SK-N-SH (cell line): ENCODE measurements at regions not wholly inside any gene's neighbourhood (a gene's known extent, or its start where the extent isn't known, plus 50 kb on each side); places are given as distances from the start of the nearest gene placed in this dataset.

Experiments
- CTCF ChIA-PET: fragments of 300-600, 350-600 bp; formaldehyde crosslinking; extraction: SDS; loops from one replicate; lab custom pipeline; 2021; lab: Yijun Ruan, JAX
- POLR2A ChIA-PET: fragments of 350-600 bp; sonication (Branson Sonifier 250); formaldehyde crosslinking; extraction: SDS; loops from one replicate; lab custom pipeline; 2020; ENCODE audit warnings: antibody characterized with exemption, inconsistent platforms; lab: Yijun Ruan, JAX
- DNase-seq: peaks from one replicate; pipeline ENCODE4 v3.0.0; 2012
- H2AFZ ChIP-seq: fragments of 200-600 bp; sonication (generic); 2 replicates; pipeline ENCODE4 v1.8.1; 2016; ENCODE audit warnings: antibody characterized with exemption, mild to moderate bottlenecking, low read depth
- H3F3A ChIP-seq: fragments of 200-600 bp; sonication (generic); replicated peaks from 2 replicates; pipeline ENCODE3; 2016; ENCODE audit warnings: antibody characterized with exemption, mild to moderate bottlenecking; ENCODE audit not compliant: insufficient read depth
- H3K27ac ChIP-seq, 2 experiments: fragments of 200-500 bp in 1 of 2; fragments of 200-600 bp in 1 of 2; sonication (Bioruptor generic) in 1 of 2; sonication (generic), shearing (Covaris generic) in 1 of 2; 2 replicates each; pipeline versions ENCODE4 v1.5.1 to v1.6.1; 2014 to 2016; ENCODE audit warnings: low read depth in 2 of 2, inconsistent platforms in 1 of 2, low read length in 1 of 2, mild to moderate bottlenecking in 1 of 2, mixed read lengths in 1 of 2
- H3K27me3 ChIP-seq: fragments of 200-600 bp; sonication (generic), shearing (Covaris generic); 2 replicates; pipeline ENCODE4 v1.6.1; 2016; ENCODE audit warnings: mixed run types; ENCODE audit not compliant: insufficient read depth
- H3K36me3 ChIP-seq, 2 experiments: fragments of 200-500 bp in 1 of 2; fragments of 200-600 bp in 1 of 2; sonication (Bioruptor generic) in 1 of 2; sonication (generic) in 1 of 2; replicated peaks in 1 of 2; 2 replicates each; pipeline versions ENCODE3 to v1.5.1; 2014 to 2016; ENCODE audit warnings: low read length in 1 of 2, mild to moderate bottlenecking in 1 of 2; ENCODE audit not compliant: insufficient read depth in 2 of 2, control insufficient read depth in 1 of 2
- H3K4me1 ChIP-seq, 2 experiments: fragments of 200-500 bp in 1 of 2; fragments of 200-600 bp in 1 of 2; sonication (Bioruptor generic) in 1 of 2; sonication (generic), shearing (Covaris generic) in 1 of 2; 2 replicates each; pipeline versions ENCODE4 v1.5.1 to v1.6.1; 2014 to 2016; ENCODE audit warnings: low read depth in 1 of 2, low read length in 1 of 2, mixed run types in 1 of 2; ENCODE audit not compliant: insufficient read depth in 2 of 2, control insufficient read depth in 1 of 2
- H3K4me2 ChIP-seq: fragments of 200-600 bp; sonication (generic), shearing (Covaris generic); 2 replicates; pipeline ENCODE4 v1.6.1; 2017; ENCODE audit warnings: mixed run types
- H3K4me3 ChIP-seq, 2 experiments: fragments of 200-500 bp in 1 of 2; fragments of 200-600 bp in 1 of 2; sonication (Bioruptor generic) in 1 of 2; sonication (generic), shearing (Covaris generic) in 1 of 2; 2 replicates each; pipeline versions ENCODE4 v1.5.1 to v1.8.1; 2014 to 2016; ENCODE audit warnings: low read depth in 2 of 2, inconsistent platforms in 1 of 2, low read length in 1 of 2, mild to moderate bottlenecking in 1 of 2, mixed read lengths in 1 of 2, moderate library complexity in 1 of 2
- H3K79me2 ChIP-seq: fragments of 200-600 bp; sonication (generic); 2 replicates; pipeline ENCODE4 v1.8.1; 2017; ENCODE audit warnings: mild to moderate bottlenecking; ENCODE audit not compliant: insufficient read depth
- H3K9ac ChIP-seq: fragments of 200-600 bp; sonication (generic); 2 replicates; pipeline ENCODE4 v1.6.1; 2017; ENCODE audit warnings: mixed run types
- H3K9me2 ChIP-seq: fragments of 200-600 bp; sonication (generic); 2 replicates; pipeline ENCODE4 v1.6.1; 2017; ENCODE audit warnings: mixed run types
- H3K9me3 ChIP-seq: fragments of 200-600 bp; sonication (generic); 2 replicates; pipeline ENCODE4 v1.6.1; 2017; ENCODE audit warnings: mixed run types, mild to moderate bottlenecking, moderate library complexity
- H4K20me1 ChIP-seq: fragments of 200-600 bp; sonication (generic); 2 replicates; pipeline ENCODE4 v1.6.1; 2017; ENCODE audit warnings: mild to moderate bottlenecking, mixed run types; ENCODE audit not compliant: insufficient read depth
- ELF1 ChIP-seq: IDR thresholded peaks from 2 replicates; pipeline ENCODE4 v1.4.0; 2012
- EP300 ChIP-seq, 2 experiments: IDR thresholded peaks; 2 replicates each; pipeline versions ENCODE4 v1.4.0 to v1.6.1; 2012; ENCODE audit warnings: borderline replicate concordance in 1 of 2, low read depth in 1 of 2, low read length in 1 of 2
- FOXM1 ChIP-seq: IDR thresholded peaks from 2 replicates; pipeline ENCODE4 v1.4.0; 2012; ENCODE audit warnings: low read depth, mild to moderate bottlenecking
- MEF2A ChIP-seq: IDR thresholded peaks from 2 replicates; pipeline ENCODE4 v1.4.0; 2012; ENCODE audit warnings: low read depth, borderline replicate concordance
- NFIC ChIP-seq: IDR thresholded peaks from 2 replicates; pipeline ENCODE4 v1.4.0; 2012; ENCODE audit warnings: borderline replicate concordance
- WGBS: methylation state at CpG from one replicate; pipeline ENCODE4 v1.1.6; 2017; ENCODE audit warnings: low lambda C conversion rate; 5-methylcytosine and 5-hydroxymethylcytosine counted together
- TF ChIP-seq, protein P1 (sequence below): IDR thresholded peaks from 2 replicates; pipeline ENCODE4 v1.6.1; 2012; ENCODE audit warnings: mild to moderate bottlenecking, low read depth, low read length, moderate library complexity
- TF ChIP-seq, protein P2 (sequence below): fragments of 150-350 bp; IDR thresholded peaks from 2 replicates; pipeline ENCODE4 v1.6.1; 2016; ENCODE audit warnings: mild to moderate bottlenecking, low read depth, low read length

DNA sequence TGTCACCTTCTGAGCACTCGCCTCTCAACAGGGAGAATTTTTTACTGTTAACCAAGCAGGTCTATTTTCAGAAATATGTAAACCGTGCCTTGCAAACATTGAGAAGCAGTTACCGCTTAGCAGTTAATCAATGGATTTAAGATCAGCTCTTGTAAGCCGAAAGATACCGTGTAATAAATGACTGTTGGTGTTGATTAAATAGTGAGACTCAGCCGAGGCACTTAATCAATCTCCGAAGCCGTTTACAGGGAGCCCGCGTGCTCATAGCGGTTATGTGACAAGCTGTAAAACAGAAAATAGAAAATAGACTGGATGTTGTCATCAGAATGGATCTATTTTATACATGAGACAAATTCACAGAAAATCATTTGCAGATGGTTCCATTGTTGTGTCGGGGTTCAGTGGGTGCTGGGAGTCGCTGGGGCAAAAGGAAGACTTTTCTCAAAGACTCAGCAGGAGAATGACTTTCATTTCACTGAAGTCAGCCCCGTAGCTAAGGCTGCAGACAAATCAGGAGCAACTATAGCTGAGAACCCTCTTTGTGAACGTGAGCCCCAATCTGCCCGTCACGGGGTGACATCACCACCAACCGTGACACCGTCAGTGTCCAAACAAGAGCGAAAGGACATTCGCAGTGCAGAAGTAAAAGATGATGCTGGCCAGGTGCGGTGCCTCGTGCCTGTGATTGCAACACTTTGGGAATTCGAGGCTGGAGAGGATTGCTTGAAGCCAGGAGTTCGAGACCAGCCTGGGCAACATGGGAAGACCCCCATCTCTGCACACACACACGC lies 275.3 kb downstream of the CRLF2 start:
- Histone ChIP-seq H3K79me2 (no peaks in the 10 kb centered on the region), H2AFZ (no peak overlapping the region), H3K36me3 (no peaks in the 10 kb centered on the region), H4K20me1 (no peaks in the 10 kb centered on the region), H3K27me3 (no peaks in the 10 kb centered on the region; the same call in 1 of the 2 replicates), H3K27ac (no peak overlapping the region), H3K9ac (no peak overlapping the region), H3F3A (no peaks in the 10 kb centered on the region), H3K4me3 (no peak overlapping the region), H3K4me2 (no peak overlapping the region), H3K9me3 (no peaks in the 10 kb centered on the region), H3K9me2 (no peaks in the 10 kb centered on the region), H3K4me1 (no peaks in the 10 kb centered on the region)
- TF ChIP-seq NFIC, result no peak
- no peak for TF ChIP-seq MEF2A
- no peak for TF ChIP-seq EP300 (IDR thresholded peaks at IDR 0.05; ENCODE audit: borderline replicate concordance in 1 of 2, low read depth in 1 of 2, low read length in 1 of 2)
- TF ChIP-seq, protein P1, sequence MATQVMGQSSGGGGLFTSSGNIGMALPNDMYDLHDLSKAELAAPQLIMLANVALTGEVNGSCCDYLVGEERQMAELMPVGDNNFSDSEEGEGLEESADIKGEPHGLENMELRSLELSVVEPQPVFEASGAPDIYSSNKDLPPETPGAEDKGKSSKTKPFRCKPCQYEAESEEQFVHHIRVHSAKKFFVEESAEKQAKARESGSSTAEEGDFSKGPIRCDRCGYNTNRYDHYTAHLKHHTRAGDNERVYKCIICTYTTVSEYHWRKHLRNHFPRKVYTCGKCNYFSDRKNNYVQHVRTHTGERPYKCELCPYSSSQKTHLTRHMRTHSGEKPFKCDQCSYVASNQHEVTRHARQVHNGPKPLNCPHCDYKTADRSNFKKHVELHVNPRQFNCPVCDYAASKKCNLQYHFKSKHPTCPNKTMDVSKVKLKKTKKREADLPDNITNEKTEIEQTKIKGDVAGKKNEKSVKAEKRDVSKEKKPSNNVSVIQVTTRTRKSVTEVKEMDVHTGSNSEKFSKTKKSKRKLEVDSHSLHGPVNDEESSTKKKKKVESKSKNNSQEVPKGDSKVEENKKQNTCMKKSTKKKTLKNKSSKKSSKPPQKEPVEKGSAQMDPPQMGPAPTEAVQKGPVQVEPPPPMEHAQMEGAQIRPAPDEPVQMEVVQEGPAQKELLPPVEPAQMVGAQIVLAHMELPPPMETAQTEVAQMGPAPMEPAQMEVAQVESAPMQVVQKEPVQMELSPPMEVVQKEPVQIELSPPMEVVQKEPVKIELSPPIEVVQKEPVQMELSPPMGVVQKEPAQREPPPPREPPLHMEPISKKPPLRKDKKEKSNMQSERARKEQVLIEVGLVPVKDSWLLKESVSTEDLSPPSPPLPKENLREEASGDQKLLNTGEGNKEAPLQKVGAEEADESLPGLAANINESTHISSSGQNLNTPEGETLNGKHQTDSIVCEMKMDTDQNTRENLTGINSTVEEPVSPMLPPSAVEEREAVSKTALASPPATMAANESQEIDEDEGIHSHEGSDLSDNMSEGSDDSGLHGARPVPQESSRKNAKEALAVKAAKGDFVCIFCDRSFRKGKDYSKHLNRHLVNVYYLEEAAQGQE, result no peak
- no peak for DNase-seq
- WGBS, result 23% methylated on average over 21 of the region's 26 CpGs
- POLR2A ChIA-PET, result no interaction called here
- CTCF ChIA-PET, result no interaction called here

DNA sequence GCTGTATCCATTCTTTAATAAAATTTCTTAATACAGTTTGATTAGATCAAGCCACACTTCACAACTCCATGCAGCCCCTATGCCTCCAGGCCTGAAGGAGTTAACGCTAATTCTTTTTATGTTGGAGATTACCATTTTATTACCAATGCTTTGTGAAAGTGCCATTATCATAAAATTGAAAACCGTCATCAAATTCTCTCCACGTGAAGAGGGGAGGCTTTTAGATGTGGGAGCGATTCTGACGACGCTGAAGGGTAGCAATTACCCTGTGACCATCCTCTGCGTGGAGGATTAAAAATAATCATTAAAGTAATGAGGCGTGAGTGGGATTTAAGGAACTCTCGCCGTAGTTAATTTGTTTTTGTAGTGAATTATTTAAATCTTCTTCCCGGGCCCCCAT lies 278.8 kb downstream of the CRLF2 start:
- no peaks in the 10 kb centered on the region for H3K79me2 ChIP-seq
- no peak for TF ChIP-seq MEF2A
- no peak for TF ChIP-seq FOXM1
- TF ChIP-seq, protein P2, sequence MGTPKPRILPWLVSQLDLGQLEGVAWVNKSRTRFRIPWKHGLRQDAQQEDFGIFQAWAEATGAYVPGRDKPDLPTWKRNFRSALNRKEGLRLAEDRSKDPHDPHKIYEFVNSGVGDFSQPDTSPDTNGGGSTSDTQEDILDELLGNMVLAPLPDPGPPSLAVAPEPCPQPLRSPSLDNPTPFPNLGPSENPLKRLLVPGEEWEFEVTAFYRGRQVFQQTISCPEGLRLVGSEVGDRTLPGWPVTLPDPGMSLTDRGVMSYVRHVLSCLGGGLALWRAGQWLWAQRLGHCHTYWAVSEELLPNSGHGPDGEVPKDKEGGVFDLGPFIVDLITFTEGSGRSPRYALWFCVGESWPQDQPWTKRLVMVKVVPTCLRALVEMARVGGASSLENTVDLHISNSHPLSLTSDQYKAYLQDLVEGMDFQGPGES, result no peak
- no peak for TF ChIP-seq ELF1
- WGBS, result 35% methylated on average over 11 of the region's 11 CpGs
- no peak overlapping the region for H3K4me3 ChIP-seq
- no peaks in the 10 kb centered on the region for H3K36me3 ChIP-seq
- no peak overlapping the region for H3K9ac ChIP-seq
- CTCF ChIA-PET, result no interaction called here
- H3K4me2 ChIP-seq, result no peak overlapping the region
- no peak overlapping the region for H2AFZ ChIP-seq
- no peaks in the 10 kb centered on the region for H3F3A ChIP-seq
- no peaks in the 10 kb centered on the region for H3K9me2 ChIP-seq
- no peak for DNase-seq
- H3K9me3 ChIP-seq, result no peaks in the 10 kb centered on the region
- H3K4me1 ChIP-seq, result no peaks in the 10 kb centered on the region
- H3K27me3 ChIP-seq, result no peaks in the 10 kb centered on the region
- POLR2A ChIA-PET, result no interaction called here
- H3K27ac ChIP-seq, result no peak overlapping the region
- no peaks in the 10 kb centered on the region for H4K20me1 ChIP-seq
